22Rv1 (cell line): ENCODE measurements at regions not wholly inside any gene's neighbourhood (a gene's known extent, or its start where the extent isn't known, plus 50 kb on each side); places are given as distances from the start of the nearest gene placed in this dataset.

Experiments used
- ZFX ChIP-seq: fragments of 450-650 bp; IDR thresholded peaks from 2 replicates; pipeline ENCODE4 v1.6.1; 2017; ENCODE audit warnings: antibody characterized with exemption, borderline replicate concordance
- TF ChIP-seq, protein P1 (sequence below): fragments of 450-650 bp; IDR thresholded peaks from 2 replicates; pipeline ENCODE4 v1.5.1; 2017; ENCODE audit warnings: mild to moderate bottlenecking

DNA sequence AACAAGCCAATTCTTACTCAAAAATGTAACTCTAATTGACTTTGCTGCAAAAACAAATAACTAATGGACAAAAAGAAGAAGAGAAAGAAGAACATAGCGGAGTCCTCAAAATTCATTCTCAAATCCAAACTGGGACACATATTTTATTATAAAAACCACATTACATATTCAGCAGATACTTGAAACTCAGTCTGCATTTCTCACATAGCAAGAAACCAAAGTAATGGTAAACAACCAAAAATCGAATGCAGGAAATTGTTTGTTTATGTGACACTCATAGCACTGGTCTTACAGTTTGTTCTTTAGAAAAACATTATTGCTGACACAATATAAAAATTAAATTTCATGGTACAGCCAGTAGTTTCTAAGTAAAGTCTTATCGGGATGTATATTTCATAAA is 789.8 kb downstream of the SLITRK6 start:
- TF ChIP-seq, protein P1, sequence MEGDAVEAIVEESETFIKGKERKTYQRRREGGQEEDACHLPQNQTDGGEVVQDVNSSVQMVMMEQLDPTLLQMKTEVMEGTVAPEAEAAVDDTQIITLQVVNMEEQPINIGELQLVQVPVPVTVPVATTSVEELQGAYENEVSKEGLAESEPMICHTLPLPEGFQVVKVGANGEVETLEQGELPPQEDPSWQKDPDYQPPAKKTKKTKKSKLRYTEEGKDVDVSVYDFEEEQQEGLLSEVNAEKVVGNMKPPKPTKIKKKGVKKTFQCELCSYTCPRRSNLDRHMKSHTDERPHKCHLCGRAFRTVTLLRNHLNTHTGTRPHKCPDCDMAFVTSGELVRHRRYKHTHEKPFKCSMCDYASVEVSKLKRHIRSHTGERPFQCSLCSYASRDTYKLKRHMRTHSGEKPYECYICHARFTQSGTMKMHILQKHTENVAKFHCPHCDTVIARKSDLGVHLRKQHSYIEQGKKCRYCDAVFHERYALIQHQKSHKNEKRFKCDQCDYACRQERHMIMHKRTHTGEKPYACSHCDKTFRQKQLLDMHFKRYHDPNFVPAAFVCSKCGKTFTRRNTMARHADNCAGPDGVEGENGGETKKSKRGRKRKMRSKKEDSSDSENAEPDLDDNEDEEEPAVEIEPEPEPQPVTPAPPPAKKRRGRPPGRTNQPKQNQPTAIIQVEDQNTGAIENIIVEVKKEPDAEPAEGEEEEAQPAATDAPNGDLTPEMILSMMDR = no peak
- TF ChIP-seq ZFX = no peak
